K562 (cell line): ENCODE measurements at regions not wholly inside any gene's neighbourhood (a gene's known extent, or its start where the extent isn't known, plus 50 kb on each side); places are given as distances from the start of the nearest gene placed in this dataset.

Source experiments
- ATAC-seq: fragments of 200-7000 bp; cut with Tn5 transposase; 3 replicates; pipeline ENCODE4 v1.9.1; 2020; ENCODE audit warnings: moderate library complexity
- BruUV-seq: library from RNA; stranded (reverse); fragments of 400-500 nt; replicated peaks from 2 replicates; lab custom pipeline; 2021; lab: Mats Ljungman, UMichigan
- CTCF ChIA-PET: fragments of 300-600 bp; formaldehyde crosslinking; extraction: SDS; loops from one replicate; lab custom pipeline; 2021; ENCODE audit warnings: low intra/inter-chr PET ratio; lab: Yijun Ruan, JAX
- POLR2A ChIA-PET: fragments of 300-600, 350-650 bp; sonication (Branson Sonifier 250); formaldehyde crosslinking; extraction: SDS; loops from one replicate; lab custom pipeline; 2021; ENCODE audit warnings: antibody characterized with exemption, inconsistent platforms; lab: Yijun Ruan, JAX
- DNase-seq, 4 experiments: peaks; one replicate each; pipeline versions ENCODE4 v3.0.0 to v3.0.0-alpha.2; 2011 to 2018; ENCODE audit warnings: low spot score in 3 of 4, mixed read lengths in 3 of 4; ENCODE audit errors: extremely low read depth in 1 of 4
- FAIRE-seq: peaks from 2 replicates; lab custom pipeline; 2011; peaks lifted over from hg19 to GRCh38; lab: Jason Lieb, UNC
- H2AFZ ChIP-seq: 2 replicates; pipeline ENCODE4 v1.6.0; 2011; ENCODE audit warnings: low read depth, low read length, control low read depth, inconsistent platforms
- H3K27ac ChIP-seq: fragments of 200-600 bp; 3 replicates; pipeline ENCODE4 v1.8.0; 2011; ENCODE audit warnings: low read depth, mild to moderate bottlenecking, control low read depth, inconsistent platforms, low read length, moderate library complexity, mixed read lengths; ENCODE audit errors: extremely low read depth
- H3K27me3 ChIP-seq, 2 experiments: fragments of 300-600 bp in 1 of 2; 2 replicates in 1 of 2; 3 replicates in 1 of 2; pipeline versions ENCODE4 v1.6.0 to v1.8.0; 2011; ENCODE audit warnings: inconsistent platforms in 2 of 2, low read length in 2 of 2, mild to moderate bottlenecking in 1 of 2, mixed read lengths in 1 of 2, moderate library complexity in 1 of 2; ENCODE audit not compliant: control insufficient read depth in 2 of 2, insufficient read depth in 2 of 2
- H3K36me3 ChIP-seq: fragments of 300-600 bp; 3 replicates; pipeline ENCODE4 v1.8.0; 2011; ENCODE audit warnings: mild to moderate bottlenecking, low read length, inconsistent platforms; ENCODE audit not compliant: control insufficient read depth, insufficient read depth
- H3K4me1 ChIP-seq, 2 experiments: fragments of 200-600 bp in 1 of 2; replicated peaks in 1 of 2; 2 replicates in 1 of 2; 3 replicates in 1 of 2; pipeline versions ENCODE4 v1.5.1 to v1.8.0; 2011; ENCODE audit warnings: inconsistent platforms in 2 of 2, low read length in 2 of 2, mild to moderate bottlenecking in 1 of 2, mixed read lengths in 1 of 2, moderate library complexity in 1 of 2; ENCODE audit not compliant: control insufficient read depth in 2 of 2, insufficient read depth in 2 of 2
- H3K4me2 ChIP-seq: 2 replicates; pipeline ENCODE4 v1.6.1; 2011; ENCODE audit warnings: low read length, control low read depth, inconsistent platforms, mixed read lengths; ENCODE audit not compliant: insufficient read depth
- H3K4me3 ChIP-seq: fragments of 200-600 bp; sonication (generic), shearing (Covaris generic); 2 replicates; pipeline ENCODE4 v1.5.1; 2016; ENCODE audit warnings: control low read depth, inconsistent platforms
- H3K79me2 ChIP-seq: fragments of 200-600 bp; 3 replicates; pipeline ENCODE4 v1.8.0; 2011; ENCODE audit warnings: low read length, inconsistent platforms; ENCODE audit not compliant: control insufficient read depth, insufficient read depth
- H3K9ac ChIP-seq, 2 experiments: 2 replicates each; pipeline versions ENCODE4 v1.6.0 to v1.6.1; 2011; ENCODE audit warnings: low read depth in 2 of 2, low read length in 2 of 2, control low read depth in 1 of 2, inconsistent platforms in 1 of 2, mild to moderate bottlenecking in 1 of 2, mixed read lengths in 1 of 2; ENCODE audit not compliant: insufficient read depth in 1 of 2
- H3K9me1 ChIP-seq: one replicate; pipeline ENCODE4 v1.6.0; 2011; ENCODE audit warnings: inconsistent platforms, mild to moderate bottlenecking, low read length, moderate library complexity; ENCODE audit not compliant: control insufficient read depth, insufficient read depth
- H3K9me3 ChIP-seq: replicated peaks from 2 replicates; pipeline ENCODE4 v1.5.1; 2011; ENCODE audit warnings: low read depth, low read length, inconsistent platforms; ENCODE audit not compliant: control insufficient read depth, insufficient read depth
- H4K20me1 ChIP-seq: replicated peaks from 2 replicates; pipeline ENCODE4 v1.6.1; 2011; ENCODE audit warnings: low read length, inconsistent platforms, mixed read lengths; ENCODE audit not compliant: control insufficient read depth, insufficient read depth
- POLR2B ChIP-seq: fragments of 450-650 bp; IDR thresholded peaks from 2 replicates; pipeline ENCODE4 v1.6.1; 2018; ENCODE audit warnings: low read depth; ENCODE audit not compliant: partially characterized antibody
- RBM34 ChIP-seq: fragments of 200-400 bp; formaldehyde crosslinking; IDR thresholded peaks from 2 replicates; pipeline ENCODE4 v1.6.1; 2018; ENCODE audit warnings: low read length, borderline replicate concordance; ENCODE audit not compliant: insufficient read depth
- ZNF175 ChIP-seq: fragments of 200-800 bp; sonication (Bioruptor generic); IDR thresholded peaks from 2 replicates; pipeline ENCODE4 v1.6.1; 2016; ENCODE audit warnings: low read depth, mild to moderate bottlenecking, missing genetic modification characterization, missing compliant biosample characterization
- WGBS: fragments of 100-300 bp; shearing (Covaris generic); methylation state at CpG from one replicate; pipeline ENCODE4 v1.1.6; 2016; ENCODE audit warnings: low coverage, mixed read lengths; ENCODE audit not compliant: insufficient coverage; ENCODE audit errors: missing lambda C conversion rate; 5-methylcytosine and 5-hydroxymethylcytosine counted together
- in situ Hi-C: fragments of 300-500 bp; cut with MboI; formaldehyde crosslinking; loops from 4 replicates; pipeline ENCODE4 v1.15.0; 2018; ENCODE audit warnings: inconsistent platforms, mixed read lengths
- intact Hi-C: fragments of 100-400 bp; cut with micrococcal nuclease; formaldehyde crosslinking; loops from 2 replicates; pipeline ENCODE4 v1.14.2; 2022
- TF ChIP-seq, protein P1 (sequence below): fragments of 450-650 bp; IDR thresholded peaks from 2 replicates; pipeline ENCODE4 v1.6.1; 2016; ENCODE audit warnings: borderline replicate concordance

GRCh38 chr9:104209387-104209786, 115.3 kb downstream of the SMC2 start:
- FAIRE-seq (no peak), DNase-seq (no peak), ATAC-seq (no peak)
- Histone ChIP-seq H3K4me1 (no peaks in the 10 kb centered on the region), H3K9me3 (no peaks in the 10 kb centered on the region), H3K4me2 (no peak overlapping the region), H3K4me3 (no peak overlapping the region), H3K9me1 (no peaks in the 10 kb centered on the region), H2AFZ (no peak overlapping the region), H3K27me3 (no peaks in the 10 kb centered on the region), H3K79me2 (no peaks in the 10 kb centered on the region), H3K27ac (no peak overlapping the region), H4K20me1 (no peaks in the 10 kb centered on the region), H3K9ac (no peak overlapping the region), H3K36me3 (no peaks in the 10 kb centered on the region)
- POLR2A ChIA-PET, result no interaction called here
- in situ Hi-C loops, result no loop called here
- no peak for TF ChIP-seq POLR2B
- TF ChIP-seq ZNF175, result no peak
- no peak for TF ChIP-seq RBM34
- CTCF ChIA-PET, result no interaction called here
- no TSS peak for BruUV-seq
- intact Hi-C loops, result no loop called here
- under 1% methylated on average over 9 of the region's 9 CpGs for WGBS

DNA sequence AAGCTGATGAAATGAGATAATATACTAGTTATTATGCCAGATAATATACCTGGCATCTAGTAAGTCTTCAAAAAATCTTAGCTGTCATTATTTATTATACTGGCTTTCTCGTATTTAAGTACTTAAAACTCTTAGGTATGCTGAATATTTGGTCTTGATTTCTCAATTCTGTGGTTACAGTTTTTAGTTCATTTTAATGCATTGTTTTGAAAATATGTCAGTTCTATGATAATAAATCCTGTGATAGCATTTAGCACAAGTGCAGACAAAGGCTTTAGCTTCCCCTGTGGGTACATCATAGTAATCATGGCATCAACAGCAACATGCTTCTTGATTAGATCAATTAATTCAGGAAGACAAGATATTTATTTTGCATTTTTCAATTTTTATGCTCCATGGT, 133.0 kb downstream of the SMC2 start:
- POLR2A ChIA-PET, result no interaction called here
- in situ Hi-C loops, result no loop called here

More for the DNA sequence above, 133.0 kb downstream of the SMC2 start:
- DNase-seq, result no peak
- TF ChIP-seq, protein P1, sequence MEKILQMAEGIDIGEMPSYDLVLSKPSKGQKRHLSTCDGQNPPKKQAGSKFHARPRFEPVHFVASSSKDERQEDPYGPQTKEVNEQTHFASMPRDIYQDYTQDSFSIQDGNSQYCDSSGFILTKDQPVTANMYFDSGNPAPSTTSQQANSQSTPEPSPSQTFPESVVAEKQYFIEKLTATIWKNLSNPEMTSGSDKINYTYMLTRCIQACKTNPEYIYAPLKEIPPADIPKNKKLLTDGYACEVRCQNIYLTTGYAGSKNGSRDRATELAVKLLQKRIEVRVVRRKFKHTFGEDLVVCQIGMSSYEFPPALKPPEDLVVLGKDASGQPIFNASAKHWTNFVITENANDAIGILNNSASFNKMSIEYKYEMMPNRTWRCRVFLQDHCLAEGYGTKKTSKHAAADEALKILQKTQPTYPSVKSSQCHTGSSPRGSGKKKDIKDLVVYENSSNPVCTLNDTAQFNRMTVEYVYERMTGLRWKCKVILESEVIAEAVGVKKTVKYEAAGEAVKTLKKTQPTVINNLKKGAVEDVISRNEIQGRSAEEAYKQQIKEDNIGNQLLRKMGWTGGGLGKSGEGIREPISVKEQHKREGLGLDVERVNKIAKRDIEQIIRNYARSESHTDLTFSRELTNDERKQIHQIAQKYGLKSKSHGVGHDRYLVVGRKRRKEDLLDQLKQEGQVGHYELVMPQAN, result no peak
- CTCF ChIA-PET, result no interaction called here
- H3K4me1 ChIP-seq, result no peaks in the 10 kb centered on the region
- H2AFZ ChIP-seq, result no peak overlapping the region
- H3K36me3 ChIP-seq, result no peaks in the 10 kb centered on the region
- BruUV-seq, result no TSS peak
- H3K79me2 ChIP-seq, result no peaks in the 10 kb centered on the region
- H3K27me3 ChIP-seq, result no peaks in the 10 kb centered on the region
- no peaks in the 10 kb centered on the region for H3K9me3 ChIP-seq
- no peaks in the 10 kb centered on the region for H4K20me1 ChIP-seq
- FAIRE-seq, result no peak
- H3K4me2 ChIP-seq, result no peak overlapping the region
- H3K9ac ChIP-seq, result no peak overlapping the region
- WGBS, result 0% methylated on average over 1 of the region's 1 CpG
- no peak overlapping the region for H3K27ac ChIP-seq
- intact Hi-C loops, result no loop called here
- H3K9me1 ChIP-seq, result no peaks in the 10 kb centered on the region
- no peak for ATAC-seq
- no peak overlapping the region for H3K4me3 ChIP-seq
